Muscle layer of duodenum (tissue), 2 donors: ENCODE measurements at regions not wholly inside any gene's neighbourhood (a gene's known extent, or its start where the extent isn't known, plus 50 kb on each side); places are given as distances from the start of the nearest gene placed in this dataset.
A peak's percentile ranks its signal among the peaks of the same experiment; 100 is the strongest.
"Not testable (repeated sequence)": the region's sequence is repeated elsewhere in the genome, so short reads cannot be mapped to it uniquely, and the experiment has no call there.

Source experiments
- H3K27ac ChIP-seq: one replicate; pipeline ENCODE4 v1.7.0; 2013; ENCODE audit warnings: mild to moderate bottlenecking, low read length
- H3K27me3 ChIP-seq: one replicate; pipeline ENCODE4 v1.7.0; 2013; ENCODE audit warnings: low read depth, mild to moderate bottlenecking, control low read depth, low read length
- H3K36me3 ChIP-seq, 2 donors: one replicate each; pipeline ENCODE4 v1.7.0; 2013; ENCODE audit warnings: low read length in 2 of 2, control low read depth in 1 of 2, mild to moderate bottlenecking in 1 of 2; ENCODE audit not compliant: insufficient read depth in 2 of 2, control insufficient read depth in 1 of 2
- H3K4me1 ChIP-seq, 2 donors: one replicate each; pipeline ENCODE4 v1.7.0; 2013; ENCODE audit warnings: low read length in 2 of 2, mild to moderate bottlenecking in 2 of 2, control low read depth in 1 of 2, moderate library complexity in 1 of 2; ENCODE audit not compliant: insufficient read depth in 2 of 2, control insufficient read depth in 1 of 2
- H3K4me3 ChIP-seq, 2 donors: one replicate each; pipeline ENCODE4 v1.7.0; 2013; ENCODE audit warnings: low read length in 2 of 2, low read depth in 1 of 2, mild to moderate bottlenecking in 1 of 2
- H3K9me3 ChIP-seq, 2 donors: one replicate each; pipeline ENCODE4 v1.7.0; 2013; ENCODE audit warnings: low read length in 2 of 2, control low read depth in 1 of 2, mild to moderate bottlenecking in 1 of 2; ENCODE audit not compliant: control insufficient read depth in 1 of 2
- donor health status: healthy.

GRCh38 chr16:22694887-22695382 lies 119.0 kb upstream of the HS3ST2 start:
- Histone ChIP-seq H3K4me1 (no peaks in the 10 kb centered on the region), H3K36me3 (no peaks in the 10 kb centered on the region), H3K9me3 (no peaks in the 10 kb centered on the region), H3K27me3 (no peaks in the 10 kb centered on the region), H3K27ac (peak overlapping the region; percentile 62), H3K4me3 (peak overlapping the region in 1 of 2 donors; percentile 3)

GRCh38 chr16:22695773-22696172 lies 118.2 kb upstream of the HS3ST2 start:
- not testable (repeated sequence) for H3K27me3 ChIP-seq, H3K36me3 ChIP-seq, H3K4me3 ChIP-seq, H3K27ac ChIP-seq, H3K9me3 ChIP-seq, H3K4me1 ChIP-seq

- Histone ChIP-seq H3K27me3 (no peaks in the 10 kb centered on the region), H3K27ac (no peak overlapping the region), H3K9me3 (no peaks in the 10 kb centered on the region), H3K4me3 (no peak overlapping the region), H3K36me3 (no peaks in the 10 kb centered on the region), H3K4me1 (no peaks in the 10 kb centered on the region)
Measured at GRCh38 chr16:22699356-22699755, 114.6 kb upstream of the HS3ST2 start.

- no peak overlapping the region for H3K4me3 ChIP-seq
- no peaks in the 10 kb centered on the region for H3K4me1 ChIP-seq
- H3K27me3 ChIP-seq = no peaks in the 10 kb centered on the region
- H3K36me3 ChIP-seq = no peaks in the 10 kb centered on the region
- no peak overlapping the region for H3K27ac ChIP-seq
- H3K9me3 ChIP-seq = no peaks in the 10 kb centered on the region
Measured at GRCh38 chr16:22705799-22706198, 108.2 kb upstream of the HS3ST2 start.

- Histone ChIP-seq H3K4me1 (no peaks in the 10 kb centered on the region), H3K4me3 (no peak overlapping the region), H3K27ac (no peak overlapping the region), H3K36me3 (no peaks in the 10 kb centered on the region), H3K27me3 (no peaks in the 10 kb centered on the region), H3K9me3 (peaks cover 10 to 27% of the 10 kb centered on the region in 2 donors)
Measured at GRCh38 chr16:22710326-22710725, 103.6 kb upstream of the HS3ST2 start.

- peak overlapping the region in 1 of 2 donors; percentile 0 for H3K4me3 ChIP-seq
- H3K27me3 ChIP-seq = no peaks in the 10 kb centered on the region
- H3K27ac ChIP-seq = no peak overlapping the region
- H3K9me3 ChIP-seq = peaks cover 10 to 27% of the 10 kb centered on the region in 2 donors
- no peaks in the 10 kb centered on the region for H3K4me1 ChIP-seq
- H3K36me3 ChIP-seq = no peaks in the 10 kb centered on the region
Measured at GRCh38 chr16:22711847-22712246, 102.1 kb upstream of the HS3ST2 start.

- Histone ChIP-seq H3K4me3 (no peak overlapping the region), H3K9me3 (peaks cover 10 to 27% of the 10 kb centered on the region in 2 donors), H3K36me3 (no peaks in the 10 kb centered on the region), H3K27me3 (no peaks in the 10 kb centered on the region), H3K4me1 (no peaks in the 10 kb centered on the region), H3K27ac (no peak overlapping the region)
Measured at GRCh38 chr16:22712471-22712870, 101.5 kb upstream of the HS3ST2 start.

GRCh38 chr16:22718598-22718997 lies 95.4 kb upstream of the HS3ST2 start:
- not testable (repeated sequence) for H3K27me3 ChIP-seq, H3K4me3 ChIP-seq, H3K36me3 ChIP-seq, H3K27ac ChIP-seq, H3K4me1 ChIP-seq, H3K9me3 ChIP-seq

GRCh38 chr16:22719945-22720344 lies 94.0 kb upstream of the HS3ST2 start:
- Histone ChIP-seq H3K4me3 (no peak overlapping the region), H3K4me1 (no peaks in the 10 kb centered on the region), H3K27me3 (no peaks in the 10 kb centered on the region), H3K27ac (no peak overlapping the region), H3K9me3 (no peaks in the 10 kb centered on the region), H3K36me3 (no peaks in the 10 kb centered on the region)

GRCh38 chr16:22721511-22722100 lies 92.4 kb upstream of the HS3ST2 start:
- H3K36me3 ChIP-seq = no peaks in the 10 kb centered on the region
- H3K4me1 ChIP-seq = no peaks in the 10 kb centered on the region
- H3K27ac ChIP-seq = no peak overlapping the region
- no peaks in the 10 kb centered on the region for H3K27me3 ChIP-seq
- no peaks in the 10 kb centered on the region for H3K9me3 ChIP-seq
- H3K4me3 ChIP-seq = no peak overlapping the region

GRCh38 chr16:22722551-22723541 lies 91.1 kb upstream of the HS3ST2 start:
- H3K27ac ChIP-seq, H3K4me3 ChIP-seq, H3K27me3 ChIP-seq: not testable (repeated sequence)

More at GRCh38 chr16:22722551-22723541, 91.1 kb upstream of the HS3ST2 start:
- not testable (repeated sequence) for H3K9me3 ChIP-seq, H3K36me3 ChIP-seq, H3K4me1 ChIP-seq
